Spinal cord (tissue), 9 donors: ENCODE measurements at regions not wholly inside any gene's neighbourhood (a gene's known extent, or its start where the extent isn't known, plus 50 kb on each side); places are given as distances from the start of the nearest gene placed in this dataset.

Source experiments
- DNase-seq, 6 donors: peaks; one replicate each; pipeline versions ENCODE4 v3.0.0 to v3.0.0-alpha.2; 2013 to 2015; ENCODE audit warnings: low spot score in 6 of 6, low read depth in 4 of 6
- H3K27ac ChIP-seq: one replicate; pipeline ENCODE4 v1.5.1; 2013; ENCODE audit warnings: low read depth, low read length, control low read depth
- H3K27me3 ChIP-seq: one replicate; pipeline ENCODE4 v1.6.1; 2013; ENCODE audit warnings: low read length; ENCODE audit not compliant: control insufficient read depth, insufficient read depth
- H3K36me3 ChIP-seq: one replicate; pipeline ENCODE4 v1.6.1; 2013; ENCODE audit warnings: low read length; ENCODE audit not compliant: control insufficient read depth, insufficient read depth
- H3K4me1 ChIP-seq: one replicate; pipeline ENCODE4 v1.6.1; 2013; ENCODE audit warnings: low read length; ENCODE audit not compliant: control insufficient read depth, insufficient read depth
- H3K4me3 ChIP-seq: one replicate; pipeline ENCODE4 v1.5.1; 2013; ENCODE audit warnings: low read depth, low read length, control low read depth
- H3K9me3 ChIP-seq: one replicate; pipeline ENCODE4 v1.6.1; 2013; ENCODE audit warnings: low read length; ENCODE audit not compliant: control insufficient read depth, insufficient read depth
- WGBS: methylation state at CpG from one replicate; pipeline ENCODE4 v1.1.5; 2013; ENCODE audit warnings: missing lambda C conversion rate; ENCODE audit not compliant: insufficient coverage; 5-methylcytosine and 5-hydroxymethylcytosine counted together
- donor health status: healthy.

GRCh38 chr9:79257228-79257781 is 314.5 kb upstream of the TLE4 start:
- Histone ChIP-seq H3K9me3 (no peaks in the 10 kb centered on the region), H3K36me3 (no peaks in the 10 kb centered on the region), H3K4me1 (peaks cover 11% of the 10 kb centered on the region), H3K27me3 (peaks cover 28% of the 10 kb centered on the region), H3K4me3 (peak overlapping the region; percentile 19), H3K27ac (no peak overlapping the region)
- DNase-seq: peak in 2 of 6 donors; percentile 35 to 74
- WGBS: 2% methylated on average over 13 of the region's 19 CpGs

- Histone ChIP-seq H3K27me3 (peaks cover 32% of the 10 kb centered on the region), H3K4me1 (peaks cover 11% of the 10 kb centered on the region), H3K4me3 (peak overlapping the region; percentile 11), H3K36me3 (no peaks in the 10 kb centered on the region), H3K27ac (no peak overlapping the region), H3K9me3 (no peaks in the 10 kb centered on the region)
- 33% methylated on average over 12 of the region's 21 CpGs for WGBS
- peak in 3 of 6 donors; percentile 29 to 73 (median 71) for DNase-seq
Measured at GRCh38 chr9:79257790-79258351, 313.9 kb upstream of the TLE4 start.

GRCh38 chr9:79259858-79260257 is 311.9 kb upstream of the TLE4 start:
- Histone ChIP-seq H3K27me3 (peaks cover 28% of the 10 kb centered on the region), H3K9me3 (no peaks in the 10 kb centered on the region), H3K4me1 (peaks cover 14% of the 10 kb centered on the region), H3K27ac (no peak overlapping the region), H3K4me3 (no peak overlapping the region), H3K36me3 (no peaks in the 10 kb centered on the region)
- 93% methylated on average over 4 of the region's 4 CpGs for WGBS
- no peak for DNase-seq

- Histone ChIP-seq H3K27ac (no peak overlapping the region), H3K9me3 (no peaks in the 10 kb centered on the region), H3K36me3 (no peaks in the 10 kb centered on the region), H3K27me3 (peaks cover 27% of the 10 kb centered on the region), H3K4me1 (peaks cover 6% of the 10 kb centered on the region), H3K4me3 (no peak overlapping the region)
- no CpG with 5 or more reads among the region's 1 CpG for WGBS
- DNase-seq: no peak
Measured at GRCh38 chr9:79263628-79264027, 308.1 kb upstream of the TLE4 start.

GRCh38 chr9:79264041-79264440 is 307.7 kb upstream of the TLE4 start:
- peaks cover 27% of the 10 kb centered on the region for H3K27me3 ChIP-seq
- DNase-seq: no peak

GRCh38 chr9:79264511-79265355 is 307.0 kb upstream of the TLE4 start:
- peak in 3 of 6 donors; percentile 24 to 90 (median 58) for DNase-seq
- WGBS: 40% methylated on average over 4 of the region's 11 CpGs

More at GRCh38 chr9:79264041-79264440, 307.7 kb upstream of the TLE4 start:
- no peak overlapping the region for H3K27ac ChIP-seq
- no peaks in the 10 kb centered on the region for H3K36me3 ChIP-seq
- no peaks in the 10 kb centered on the region for H3K9me3 ChIP-seq
- H3K4me3 ChIP-seq: no peak overlapping the region
- H3K4me1 ChIP-seq: peaks cover 6% of the 10 kb centered on the region

GRCh38 chr9:79266986-79267385 is 304.8 kb upstream of the TLE4 start:
- H3K4me1 ChIP-seq: peaks cover 6% of the 10 kb centered on the region
- H3K4me3 ChIP-seq: no peak overlapping the region
- no peak for DNase-seq
- no peak overlapping the region for H3K27ac ChIP-seq
- H3K36me3 ChIP-seq: no peaks in the 10 kb centered on the region
- no peaks in the 10 kb centered on the region for H3K9me3 ChIP-seq
- H3K27me3 ChIP-seq: peaks cover 21% of the 10 kb centered on the region

More at GRCh38 chr9:79264511-79265355, 307.0 kb upstream of the TLE4 start:
- H3K27me3 ChIP-seq: peaks cover 27% of the 10 kb centered on the region
- H3K4me3 ChIP-seq: no peak overlapping the region
- no peaks in the 10 kb centered on the region for H3K36me3 ChIP-seq
- no peak overlapping the region for H3K27ac ChIP-seq
- no peaks in the 10 kb centered on the region for H3K9me3 ChIP-seq
- peaks cover 6% of the 10 kb centered on the region for H3K4me1 ChIP-seq

- H3K27ac ChIP-seq: no peak overlapping the region
- 88% methylated on average over 1 of the region's 2 CpGs for WGBS
- H3K4me3 ChIP-seq: no peak overlapping the region
- H3K9me3 ChIP-seq: no peaks in the 10 kb centered on the region
- peak in 1 of 6 donors; percentile 81 for DNase-seq
- H3K27me3 ChIP-seq: peaks cover 17% of the 10 kb centered on the region
- H3K4me1 ChIP-seq: peaks cover 6% of the 10 kb centered on the region
- H3K36me3 ChIP-seq: no peaks in the 10 kb centered on the region
Measured at GRCh38 chr9:79268806-79269205, 303.0 kb upstream of the TLE4 start.

- Histone ChIP-seq H3K27me3 (peaks cover 8% of the 10 kb centered on the region), H3K4me1 (peaks cover 8% of the 10 kb centered on the region), H3K36me3 (no peaks in the 10 kb centered on the region), H3K27ac (no peak overlapping the region), H3K4me3 (no peak overlapping the region), H3K9me3 (no peaks in the 10 kb centered on the region)
- WGBS: no CpG with 5 or more reads among the region's 3 CpGs
- DNase-seq: no peak
Measured at GRCh38 chr9:79273311-79273710, 298.5 kb upstream of the TLE4 start.
